NCI-H510A (cell line): ENCODE measurements at regions not wholly inside any gene's neighbourhood (a gene's known extent, or its start where the extent isn't known, plus 50 kb on each side); places are given as distances from the start of the nearest gene placed in this dataset.

Experiments used
- DNase-seq: peaks from one replicate; lab custom pipeline; 2025; lab: John Stamatoyannopoulos, UW

GRCh38 chr22:49078076-49078710, 749.5 kb downstream of the BRD1 start:
- DNase-seq: no peak

- no peak for DNase-seq
Observed at GRCh38 chr22:49077586-49077985, 750.1 kb downstream of the BRD1 start.

GRCh38 chr22:49077036-49077393, 750.7 kb downstream of the BRD1 start:
- no peak for DNase-seq

- DNase-seq: no peak
Observed at GRCh38 chr22:49076300-49077035, 751.2 kb downstream of the BRD1 start.

GRCh38 chr22:49075150-49075549, 752.5 kb downstream of the BRD1 start:
- no peak for DNase-seq

- no peak for DNase-seq
Observed at GRCh38 chr22:49073873-49074417, 753.7 kb downstream of the BRD1 start.

GRCh38 chr22:49072996-49073645, 754.6 kb downstream of the BRD1 start:
- no peak for DNase-seq

GRCh38 chr22:49070501-49070900, 757.2 kb downstream of the BRD1 start:
- no peak for DNase-seq

GRCh38 chr22:49068861-49069500, 758.7 kb downstream of the BRD1 start:
- no peak for DNase-seq

- DNase-seq: no peak
Observed at GRCh38 chr22:49067504-49067903, 760.2 kb downstream of the BRD1 start.

GRCh38 chr22:49066619-49067018, 761.1 kb downstream of the BRD1 start:
- DNase-seq: no peak

GRCh38 chr22:49064836-49065235, 762.8 kb downstream of the BRD1 start:
- DNase-seq: no peak

GRCh38 chr22:49063545-49063890, 764.2 kb downstream of the BRD1 start:
- DNase-seq: no peak

GRCh38 chr22:49062802-49063544, 764.7 kb downstream of the BRD1 start:
- no peak for DNase-seq

GRCh38 chr22:49062155-49062801, 765.4 kb downstream of the BRD1 start:
- DNase-seq: peak; percentile 85

- DNase-seq: no peak
Observed at GRCh38 chr22:49057910-49058309, 769.8 kb downstream of the BRD1 start.

- DNase-seq: no peak
Observed at GRCh38 chr22:49056301-49056700, 771.4 kb downstream of the BRD1 start.

GRCh38 chr22:49055406-49055805, 772.3 kb downstream of the BRD1 start:
- DNase-seq: no peak

GRCh38 chr22:49053578-49053977, 774.1 kb downstream of the BRD1 start:
- DNase-seq: no peak

- no peak for DNase-seq
Observed at GRCh38 chr22:49052560-49052959, 775.1 kb downstream of the BRD1 start.

- peak; percentile 59 for DNase-seq
Observed at GRCh38 chr22:49052023-49052538, 775.6 kb downstream of the BRD1 start.
